HCT116 (cell line): ENCODE measurements at regions not wholly inside any gene's neighbourhood (a gene's known extent, or its start where the extent isn't known, plus 50 kb on each side); places are given as distances from the start of the nearest gene placed in this dataset.

ENCODE experiments used
- ATAC-seq: fragments of 200-7000 bp; cut with Tn5 transposase; 2 replicates; pipeline ENCODE4 v1.9.1; 2020; ENCODE audit warnings: mild to moderate bottlenecking, moderate library complexity
- BruUV-seq: library from RNA; stranded (reverse); fragments of 400-500 nt; replicated peaks from 2 replicates; lab custom pipeline; 2021; lab: Mats Ljungman, UMichigan
- CTCF ChIA-PET: fragments of 300-600 bp; sonication (Branson Sonifier 250); formaldehyde crosslinking; loops from one replicate; lab custom pipeline; 2021; ENCODE audit warnings: antibody characterized with exemption; lab: Charles Lee
- POLR2A ChIA-PET: fragments of 300-600, 350-600 bp; sonication (Branson Sonifier 250); formaldehyde crosslinking; loops from one replicate; lab custom pipeline; 2021; ENCODE audit warnings: antibody characterized with exemption; lab: Charles Lee
- RAD21 ChIA-PET, 2 experiments: fragments of 300-600 bp; sonication (Branson Sonifier 250); formaldehyde crosslinking; loops; one replicate each; lab custom pipeline; 2023; ENCODE audit warnings: low total read pairs in 2 of 2; ENCODE audit not compliant: uncharacterized antibody in 2 of 2, unreplicated experiment in 2 of 2, low non-redundant PET in 1 of 2; lab: Charles Lee
- DNase-seq: peaks from one replicate; pipeline ENCODE4 v3.0.0-alpha.2; 2010; ENCODE audit warnings: low read depth, low spot score
- H2AFZ ChIP-seq: fragments of 200-600 bp; shearing (Covaris generic), sonication (generic); 2 replicates; pipeline ENCODE4 v1.6.1; 2017; ENCODE audit warnings: low read depth, mixed run types, mixed read lengths, antibody characterized with exemption, low read length; ENCODE audit not compliant: poor library complexity, severe bottlenecking
- H3K27ac ChIP-seq: 2 replicates; pipeline ENCODE4 v1.5.1; 2012; ENCODE audit warnings: low read depth, low read length
- H3K27me3 ChIP-seq: fragments of 200-600 bp; sonication (generic); 2 replicates; pipeline ENCODE4 v1.6.1; 2016; ENCODE audit warnings: mixed run types, low read length, mixed read lengths; ENCODE audit not compliant: insufficient read depth
- H3K36me3 ChIP-seq, 2 experiments: fragments of 200-500 bp in 1 of 2; fragments of 200-600 bp in 1 of 2; sonication (Bioruptor generic) in 1 of 2; sonication (generic) in 1 of 2; 2 replicates each; pipeline versions ENCODE4 v1.5.1 to v1.6.1; 2014 to 2016; ENCODE audit warnings: low read length in 2 of 2, inconsistent platforms in 1 of 2, mixed read lengths in 1 of 2, mixed run types in 1 of 2; ENCODE audit not compliant: insufficient read depth in 2 of 2, control insufficient read depth in 1 of 2
- H3K4me1 ChIP-seq, 2 experiments: fragments of 200-600 bp in 1 of 2; sonication (generic) in 1 of 2; 2 replicates each; pipeline versions ENCODE4 v1.5.1 to v1.6.1; 2012 to 2017; ENCODE audit warnings: low read length in 2 of 2, inconsistent platforms in 1 of 2, mild to moderate bottlenecking in 1 of 2, mixed read lengths in 1 of 2, mixed run types in 1 of 2, moderate library complexity in 1 of 2; ENCODE audit not compliant: insufficient read depth in 2 of 2, control insufficient read depth in 1 of 2
- H3K4me2 ChIP-seq: fragments of 200-600 bp; sonication (generic); 2 replicates; pipeline ENCODE4 v1.6.1; 2017; ENCODE audit warnings: mixed run types, low read length, mixed read lengths
- H3K4me3 ChIP-seq, 2 experiments: fragments of 200-600 bp in 1 of 2; sonication (generic) in 1 of 2; replicated peaks in 1 of 2; 2 replicates each; pipeline ENCODE4 v1.5.1; 2011 to 2016; ENCODE audit warnings: low read length in 2 of 2, control low read depth in 1 of 2, low read depth in 1 of 2, mild to moderate bottlenecking in 1 of 2, mixed read lengths in 1 of 2, mixed run types in 1 of 2
- H3K79me2 ChIP-seq: fragments of 200-600 bp; sonication (generic); 2 replicates; pipeline ENCODE4 v1.6.1; 2017; ENCODE audit warnings: mild to moderate bottlenecking, mixed run types, low read length, moderate library complexity, mixed read lengths; ENCODE audit not compliant: insufficient read depth
- H3K9ac ChIP-seq: fragments of 200-600 bp; sonication (generic); 2 replicates; pipeline ENCODE4 v1.6.1; 2016; ENCODE audit warnings: low read length, mixed read lengths
- H3K9me2 ChIP-seq: fragments of 200-600 bp; sonication (generic), shearing (Covaris generic); 2 replicates; pipeline ENCODE4 v1.6.1; 2017; ENCODE audit warnings: mixed run types, mild to moderate bottlenecking, moderate library complexity; ENCODE audit not compliant: insufficient read depth
- H3K9me3 ChIP-seq, 2 experiments: fragments of 200-500 bp in 1 of 2; fragments of 200-600 bp in 1 of 2; sonication (Bioruptor generic) in 1 of 2; sonication (generic) in 1 of 2; 2 replicates each; pipeline ENCODE4 v1.6.1; 2014 to 2017; ENCODE audit warnings: low read length in 2 of 2, mixed read lengths in 2 of 2, inconsistent platforms in 1 of 2, low read depth in 1 of 2, mild to moderate bottlenecking in 1 of 2, mixed run types in 1 of 2, moderate library complexity in 1 of 2; ENCODE audit not compliant: control insufficient read depth in 1 of 2, insufficient read depth in 1 of 2
- H4K20me1 ChIP-seq: fragments of 200-600 bp; sonication (generic), shearing (Covaris generic); 2 replicates; pipeline ENCODE4 v1.6.1; 2017; ENCODE audit warnings: mixed run types, mild to moderate bottlenecking, moderate library complexity; ENCODE audit not compliant: insufficient read depth
- EGR1 ChIP-seq: IDR thresholded peaks from 2 replicates; pipeline ENCODE4 v1.6.1; 2012; ENCODE audit warnings: low read depth
- ELF1 ChIP-seq: IDR thresholded peaks from 2 replicates; pipeline ENCODE4 v1.6.1; 2012; ENCODE audit warnings: low read depth, borderline replicate concordance
- FOSL1 ChIP-seq: IDR thresholded peaks from 2 replicates; pipeline ENCODE4 v1.6.1; 2012; ENCODE audit warnings: low read depth
- POLR2A ChIP-seq: IDR thresholded peaks from 2 replicates; pipeline ENCODE4 v1.7.0; 2011; ENCODE audit warnings: borderline replicate concordance; ENCODE audit not compliant: insufficient read depth, insufficient read length; ENCODE audit errors: extremely low read depth
- REST ChIP-seq: IDR thresholded peaks from 2 replicates; pipeline ENCODE4 v1.6.1; 2012; ENCODE audit warnings: low read depth
- intact Hi-C: fragments of 100-400 bp; cut with micrococcal nuclease; formaldehyde crosslinking; loops from 2 replicates; pipeline ENCODE4 v1.10.0; 2022

GRCh38 chr5:45110399-45110798 is 301.7 kb downstream of the MRPS30 start:
- H3K9me3 ChIP-seq, result no peaks in the 10 kb centered on the region
- BruUV-seq, result no TSS peak

More at GRCh38 chr5:45110399-45110798, 301.7 kb downstream of the MRPS30 start:
- H3K27ac ChIP-seq, result no peak overlapping the region
- ChIA-PET RAD21 (no interaction called here), CTCF (no interaction called here), POLR2A (no interaction called here)
- no peak overlapping the region for H2AFZ ChIP-seq
- DNase-seq, result no peak
- no peak overlapping the region for H3K4me3 ChIP-seq
- no peak overlapping the region for H3K4me2 ChIP-seq
- peaks cover 0 to 4% of the 10 kb centered on the region in 2 experiments; a peak in 1 of 4 replicates for H3K4me1 ChIP-seq
- H3K79me2 ChIP-seq, result no peaks in the 10 kb centered on the region
- H3K9ac ChIP-seq, result no peak overlapping the region
- TF ChIP-seq ELF1 (no peak), REST (no peak), EGR1 (no peak), POLR2A (no peak), FOSL1 (no peak)
- no peaks in the 10 kb centered on the region for H3K9me2 ChIP-seq
- ATAC-seq, result no peak
- no peaks in the 10 kb centered on the region for H3K36me3 ChIP-seq
- intact Hi-C loops, result no loop called here
- no peaks in the 10 kb centered on the region for H3K27me3 ChIP-seq
- no peaks in the 10 kb centered on the region for H4K20me1 ChIP-seq
